ENCODE measurements at regions not wholly inside any gene's neighbourhood (a gene's known extent, or its start where the extent isn't known, plus 50 kb on each side); places are given as distances from the start of the nearest gene placed in this dataset.
"Not testable (repeated sequence)": the region's sequence is repeated elsewhere in the genome, so short reads cannot be mapped to it uniquely, and the experiment has no call there.

DNA sequence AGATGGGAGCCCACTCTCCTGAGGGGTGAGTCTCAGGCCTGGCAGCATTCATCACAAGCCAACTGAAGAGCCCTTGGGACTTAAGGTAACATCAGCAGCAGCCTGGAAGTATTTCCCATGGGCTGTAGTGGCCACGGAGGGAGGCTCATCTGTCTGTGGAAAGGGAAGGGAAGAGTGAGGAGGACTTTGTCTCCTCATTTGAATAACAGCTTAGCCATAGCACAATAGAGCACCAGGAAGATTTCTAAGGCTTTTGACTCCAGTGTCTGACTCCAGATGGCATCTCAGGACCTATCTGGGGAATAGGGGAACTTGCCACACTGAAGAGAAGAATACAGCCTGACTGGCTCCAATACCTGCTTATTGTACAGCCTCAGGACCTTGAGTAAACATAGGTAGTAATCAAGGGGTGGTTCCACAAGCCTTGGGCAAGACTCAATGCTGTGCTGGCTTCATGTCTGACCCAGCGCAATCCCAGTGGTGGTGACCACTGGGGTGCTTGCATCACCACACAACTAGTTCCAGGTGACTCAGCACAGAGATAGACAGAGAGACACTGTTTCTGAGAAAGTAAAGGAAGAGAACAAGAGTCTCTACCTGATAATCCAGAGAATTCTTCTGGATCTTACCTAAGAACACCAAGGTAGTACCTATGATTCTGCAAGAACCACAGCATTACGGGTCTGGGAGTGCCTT is 510.5 kb upstream of the CCDC179 start:
- DNase-seq = no peak

DNA sequence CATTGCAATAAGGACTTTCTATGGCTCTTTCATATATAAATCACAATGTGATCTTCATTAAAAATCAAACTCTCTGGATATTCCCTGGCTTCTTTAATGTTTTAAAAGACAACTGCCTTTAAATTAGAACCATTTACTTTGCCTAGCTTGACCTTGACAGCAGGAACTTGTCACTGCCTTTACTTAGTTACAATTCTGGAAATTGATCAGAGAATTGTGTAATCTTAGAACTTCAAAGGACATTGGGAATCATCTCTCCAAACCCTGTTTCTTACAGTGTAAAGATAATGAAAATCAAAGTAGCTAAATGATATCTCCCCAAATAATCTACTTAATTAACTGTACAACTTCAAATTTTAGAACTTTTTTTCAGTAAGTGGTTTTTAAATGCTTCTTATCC is 517.6 kb upstream of the CCDC179 start:
- DNase-seq = no peak

DNA sequence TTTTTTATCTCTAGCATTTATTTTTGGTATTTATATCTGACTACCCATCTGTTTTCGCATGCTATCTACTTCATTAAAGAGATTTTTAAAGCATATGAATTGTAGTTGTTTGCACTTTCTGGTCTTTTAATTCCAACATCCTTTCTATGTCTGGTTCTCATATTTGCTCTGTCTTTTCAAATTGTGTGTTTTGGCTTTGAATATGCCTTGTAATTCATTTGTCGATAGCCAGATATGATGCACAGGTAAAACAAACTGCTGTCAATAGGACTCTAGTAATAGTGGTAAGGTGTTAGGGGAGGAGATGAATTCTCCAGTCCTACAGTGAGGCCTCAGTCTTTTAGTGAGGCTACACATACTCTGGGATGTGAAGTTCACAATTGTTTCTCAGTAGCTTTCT is 530.8 kb upstream of the CCDC179 start:
- DNase-seq = no peak

DNA sequence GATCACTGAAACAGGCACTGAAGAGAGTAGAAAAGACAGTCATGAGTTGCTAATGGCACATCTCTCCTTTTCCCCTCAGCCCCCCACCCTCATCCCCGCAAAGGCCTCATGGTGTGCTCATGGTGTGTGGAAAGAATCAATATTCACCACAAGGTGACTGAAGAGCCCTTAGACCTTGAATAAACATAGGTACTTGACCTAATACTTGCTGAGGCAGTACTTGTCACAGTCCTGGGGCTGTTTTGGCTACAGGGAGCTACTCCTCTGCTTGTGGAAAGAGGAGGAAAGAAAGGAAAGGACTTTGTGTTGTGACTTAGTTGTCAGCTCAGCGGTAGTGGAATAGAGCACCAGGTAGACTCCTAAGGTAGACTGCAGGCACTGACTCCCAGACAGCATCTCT is 537.8 kb upstream of the CCDC179 start:
- DNase-seq = no peak

DNA sequence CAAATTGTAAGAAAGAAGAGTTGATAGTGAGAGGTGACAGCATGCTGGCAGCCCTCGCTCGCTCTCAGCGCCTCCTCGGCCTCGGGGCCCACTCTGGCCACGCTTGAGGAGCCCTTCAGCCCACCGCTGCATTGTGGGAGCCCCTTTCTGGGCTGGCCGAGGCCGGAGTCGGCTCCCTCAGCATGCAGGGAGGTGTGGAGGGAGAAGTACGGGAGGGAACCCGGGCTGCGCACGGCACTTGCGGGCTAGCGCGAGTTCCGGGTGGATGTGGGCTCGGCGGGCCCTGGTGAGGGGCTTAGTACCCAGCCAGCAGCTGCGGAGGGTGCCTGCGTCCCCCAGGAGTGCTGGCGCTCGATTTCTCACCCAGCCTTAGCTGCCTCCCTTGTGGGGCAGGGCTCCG is 539.7 kb upstream of the CCDC179 start:
- DNase-seq = no peak

DNA sequence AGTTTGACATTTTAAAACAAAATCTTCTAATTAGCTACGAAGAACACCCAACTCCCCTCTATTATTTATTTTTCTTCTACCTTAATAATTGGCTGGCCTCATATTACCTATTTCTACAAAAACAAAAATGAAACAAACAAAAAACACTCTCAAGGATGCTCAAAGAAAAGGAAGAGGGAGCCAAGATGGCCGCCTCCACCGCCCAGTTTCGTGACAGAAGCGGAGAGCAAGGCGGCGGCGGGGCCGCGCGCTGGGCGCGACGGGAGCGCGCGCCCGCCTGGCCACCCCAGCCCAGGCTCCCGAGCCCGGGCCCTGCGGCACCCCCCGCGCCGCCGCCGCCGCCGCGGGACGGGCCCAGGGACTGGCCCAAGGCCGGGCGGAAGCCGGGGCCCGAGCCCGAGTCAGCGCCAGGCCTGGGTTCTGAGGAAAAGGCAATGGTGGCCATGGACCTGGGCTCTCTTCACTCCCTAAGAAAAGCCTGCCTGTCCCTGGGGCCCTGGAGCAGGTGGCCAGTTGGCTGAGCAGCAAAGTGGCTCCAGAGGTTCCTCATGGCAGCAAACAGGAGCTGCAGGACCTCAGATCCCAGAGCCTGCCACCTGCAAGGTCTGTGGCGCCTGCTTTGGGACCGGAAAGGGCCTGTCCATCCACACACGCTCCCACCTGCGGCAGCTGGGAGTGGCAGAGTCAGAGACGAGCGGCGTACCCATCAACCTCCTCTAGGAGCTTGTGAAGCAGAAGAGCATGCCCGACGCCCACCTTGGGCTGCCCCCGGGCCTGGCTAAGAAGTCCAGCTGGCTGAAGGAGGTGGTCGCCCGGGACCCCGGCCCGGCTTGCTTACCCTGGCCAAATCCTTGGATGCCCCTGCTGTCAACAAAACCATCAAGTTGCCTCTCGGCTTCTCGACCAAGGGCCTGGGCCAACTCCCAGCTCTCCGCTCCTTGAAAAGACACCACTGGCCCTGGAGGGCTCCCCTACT is 543.2 kb upstream of the CCDC179 start:
- no peak for DNase-seq

DNA sequence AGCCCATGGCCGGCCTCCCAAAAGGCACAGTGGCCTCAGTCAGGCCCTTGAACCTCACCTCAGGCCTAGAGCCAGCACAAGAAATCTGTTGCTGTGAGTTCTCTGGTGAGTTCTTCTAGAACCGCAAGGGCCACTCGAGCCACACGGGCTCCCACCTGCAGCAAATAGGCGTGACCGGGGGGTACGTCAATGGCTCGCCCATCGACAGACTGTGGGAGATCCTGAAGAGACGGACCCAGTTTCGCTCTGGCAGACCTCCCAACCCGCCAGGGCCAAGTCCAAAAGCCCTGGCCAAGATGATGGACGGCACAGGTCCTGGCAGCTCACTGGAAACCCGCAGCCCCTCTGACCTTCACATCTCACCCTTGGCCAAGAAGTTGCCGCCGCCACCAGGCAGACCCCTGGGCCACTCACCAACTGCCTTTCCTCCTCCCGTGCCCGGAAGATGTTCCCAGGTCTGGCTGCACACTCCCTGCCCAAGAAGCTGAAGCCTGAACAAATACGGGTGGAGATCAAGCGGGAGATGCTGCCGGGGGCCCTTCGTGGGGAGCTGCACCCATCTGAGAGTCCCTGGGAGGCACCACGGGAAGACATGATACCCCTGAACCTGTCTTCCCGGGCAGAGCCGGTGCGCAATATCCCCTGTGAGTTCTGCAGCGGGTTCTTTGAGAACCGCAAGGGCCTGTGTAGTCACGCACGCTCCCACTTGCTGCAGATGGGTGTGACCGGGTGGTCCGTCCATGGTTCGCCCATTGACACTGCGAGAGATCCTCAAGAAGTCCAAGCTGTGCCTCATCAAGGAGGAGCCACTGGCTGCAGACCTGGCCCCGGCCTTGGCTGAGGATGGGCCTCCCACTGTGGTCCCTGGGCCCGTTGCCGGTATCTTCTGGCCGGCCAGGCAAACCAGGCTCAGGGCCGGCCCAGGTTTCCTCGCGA is 544.2 kb upstream of the CCDC179 start:
- DNase-seq = no peak

DNA sequence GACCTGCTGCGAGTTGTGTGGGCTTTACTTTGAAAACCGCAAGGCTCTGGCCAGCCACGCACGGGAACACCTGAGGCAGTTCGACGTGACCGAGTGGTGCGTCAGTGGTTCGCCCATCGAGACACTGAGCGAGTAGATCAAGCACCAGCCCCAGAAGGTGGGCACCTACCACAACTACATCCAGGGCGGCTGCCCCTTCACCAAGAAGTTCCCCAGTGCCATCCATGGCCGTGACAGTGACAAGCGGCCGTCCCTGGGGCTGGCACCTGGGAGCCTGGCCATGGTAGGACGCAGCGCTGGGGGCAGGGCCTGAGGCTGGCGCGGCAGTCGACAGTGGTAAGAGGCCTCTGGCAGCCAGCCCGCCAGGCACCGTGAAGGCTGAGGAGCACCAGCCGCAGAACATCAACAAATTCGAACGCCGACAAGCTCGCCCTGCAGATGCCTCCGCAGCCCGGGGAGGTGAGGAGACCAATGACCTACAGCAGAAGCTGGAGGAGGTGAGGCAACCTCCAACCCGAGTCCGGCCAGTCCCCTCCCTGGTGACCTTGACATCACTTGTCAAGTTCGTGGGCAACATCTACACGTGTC is 545.2 kb upstream of the CCDC179 start:
- no peak for DNase-seq

DNA sequence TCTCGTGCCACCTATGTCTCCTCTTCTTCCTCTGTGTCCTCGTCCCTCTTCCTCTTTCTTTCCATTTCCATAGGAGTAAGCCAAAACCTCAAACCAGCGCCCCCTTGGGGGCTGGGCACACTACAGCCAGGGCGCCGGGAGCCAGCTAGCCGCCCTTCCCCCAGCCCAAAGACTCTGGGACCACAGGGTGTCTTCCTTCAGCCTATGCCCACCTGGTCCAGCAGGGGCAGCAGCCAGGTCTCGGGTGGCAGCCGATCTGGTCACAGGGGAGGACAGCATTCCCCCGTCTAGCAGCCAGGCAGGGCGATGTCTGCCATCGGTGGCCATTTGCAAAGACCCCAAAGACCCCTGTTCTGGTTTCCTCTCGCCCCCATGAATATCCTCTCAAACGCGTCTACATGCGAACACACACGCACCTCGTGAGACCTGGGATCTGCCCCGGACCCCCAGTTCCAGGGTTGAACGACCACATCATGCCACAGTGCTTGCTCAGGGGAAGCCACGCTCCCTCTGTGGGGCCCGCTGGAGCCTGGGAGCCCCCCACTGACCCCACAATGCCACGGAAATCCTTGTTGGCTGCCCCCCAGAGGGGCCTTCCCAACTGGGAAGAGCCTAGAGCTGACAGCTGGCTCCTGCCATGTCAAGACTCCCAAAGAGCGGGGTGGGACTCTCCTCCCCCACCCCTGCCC is 546.0 kb upstream of the CCDC179 start:
- no peak for DNase-seq

DNA sequence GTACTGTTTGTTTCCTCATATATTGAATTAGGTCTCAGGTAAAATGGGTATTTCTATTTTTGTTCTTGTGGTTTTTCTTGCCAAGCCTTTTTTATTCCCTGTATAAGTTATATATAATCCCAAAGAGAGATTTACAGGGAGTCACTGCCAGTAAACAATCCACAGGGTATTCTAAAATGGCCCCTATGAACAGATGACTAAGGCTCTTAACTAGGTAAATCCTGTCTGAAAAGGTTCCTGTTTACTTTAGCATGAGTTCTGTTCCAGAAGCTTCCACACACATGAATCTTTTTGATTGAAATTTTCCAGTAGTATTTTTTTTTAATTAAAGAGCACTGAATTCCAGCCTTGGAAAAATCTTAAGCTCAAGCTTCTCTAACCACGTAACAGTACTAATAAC is 552.8 kb upstream of the CCDC179 start:
- DNase-seq = no peak

DNA sequence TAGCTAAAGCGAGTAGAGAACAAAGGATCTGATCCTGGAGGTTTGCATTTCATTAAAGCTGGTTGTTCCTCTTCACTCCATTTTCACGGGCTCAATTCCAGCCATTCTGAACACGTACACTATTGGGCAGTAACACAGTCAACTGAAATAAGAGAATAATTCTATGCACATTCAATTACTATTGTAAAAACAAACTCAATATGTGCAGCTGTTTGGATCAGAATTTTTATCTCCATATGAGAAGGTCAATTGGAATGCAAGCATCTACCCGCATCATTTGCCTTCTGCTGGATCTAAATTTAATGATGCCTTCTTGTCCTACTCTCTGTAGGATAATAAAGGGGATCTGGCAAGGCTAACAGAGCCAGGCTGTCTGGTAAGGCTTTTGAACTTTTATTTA is 562.8 kb upstream of the CCDC179 start:
- no peak for DNase-seq

DNA sequence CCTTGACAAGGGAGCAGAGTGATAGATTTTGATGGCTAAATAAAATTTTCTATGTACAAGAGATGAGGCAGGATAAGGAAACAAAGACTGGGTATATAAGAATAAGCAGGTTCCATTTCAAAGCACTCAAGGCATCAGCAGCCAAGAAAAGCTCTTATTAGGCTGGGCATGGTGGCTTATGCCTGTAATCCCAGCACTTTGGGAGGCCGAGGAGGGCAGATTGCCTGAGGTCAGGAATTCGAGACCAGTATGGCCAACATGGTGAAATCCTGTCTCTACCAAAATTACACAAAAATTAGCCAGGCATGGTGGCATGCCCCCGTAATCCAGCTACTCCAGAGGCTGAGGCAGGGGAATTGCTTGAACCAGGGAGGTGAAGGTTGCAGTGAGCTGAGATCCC is 563.4 kb upstream of the CCDC179 start:
- DNase-seq = no peak

DNA sequence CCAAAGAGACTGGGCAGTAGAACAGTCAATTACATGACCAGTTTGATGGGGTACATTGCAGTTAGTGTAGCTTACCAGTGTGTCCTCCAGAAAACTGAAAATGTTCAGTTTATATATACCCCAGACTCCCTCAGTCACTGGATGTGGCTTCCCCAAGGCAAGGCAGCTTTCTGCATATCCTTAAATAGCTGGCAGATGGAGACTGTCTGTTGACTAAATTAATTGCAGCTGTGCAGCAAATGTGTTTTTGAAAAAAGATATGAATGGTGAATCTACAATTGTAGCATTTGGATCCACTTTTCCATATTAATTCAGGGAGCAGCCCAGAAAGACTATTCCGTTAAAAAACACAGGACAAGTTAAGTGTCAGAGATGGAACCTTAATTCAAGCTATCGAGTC is 565.1 kb upstream of the CCDC179 start:
- DNase-seq = peak; percentile 58

DNA sequence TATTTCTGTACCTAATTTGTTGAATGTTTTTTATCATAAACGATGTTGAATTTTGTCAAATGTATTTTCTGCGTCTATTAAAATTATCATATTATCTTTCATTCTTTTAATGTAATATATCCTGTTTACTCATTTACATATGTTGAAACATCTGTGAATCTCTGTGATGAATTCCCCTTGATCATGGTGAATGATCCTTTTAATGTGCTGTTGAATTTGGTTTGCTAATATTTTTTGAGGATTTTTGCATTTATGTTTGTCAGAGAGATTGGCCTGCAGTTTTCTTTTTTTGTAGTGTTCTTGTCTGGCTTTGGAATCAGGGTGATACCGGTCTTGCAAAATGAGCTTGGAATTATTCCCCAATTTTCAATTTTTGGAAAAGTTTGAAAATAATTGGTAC is 569.3 kb upstream of the CCDC179 start:
- DNase-seq = no peak

DNA sequence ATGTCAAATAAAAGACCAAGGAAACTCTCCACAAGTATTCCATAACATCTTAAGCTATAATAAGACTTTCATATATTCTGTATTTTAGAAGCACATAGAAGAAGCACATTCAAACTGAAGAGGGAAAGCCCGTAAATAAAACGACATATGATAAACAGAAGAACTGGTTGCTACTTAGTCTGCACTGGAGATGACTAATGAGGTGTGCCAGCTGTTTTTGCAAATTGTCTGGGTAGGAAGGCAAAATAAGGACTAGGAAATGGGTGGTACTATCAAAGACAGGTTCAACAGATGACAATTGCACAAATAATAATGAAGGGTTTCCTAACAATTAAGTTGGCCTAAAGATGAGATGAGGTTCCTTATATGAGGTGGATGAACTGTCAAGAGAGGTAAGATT is 593.2 kb upstream of the CCDC179 start:
- DNase-seq = no peak

DNA sequence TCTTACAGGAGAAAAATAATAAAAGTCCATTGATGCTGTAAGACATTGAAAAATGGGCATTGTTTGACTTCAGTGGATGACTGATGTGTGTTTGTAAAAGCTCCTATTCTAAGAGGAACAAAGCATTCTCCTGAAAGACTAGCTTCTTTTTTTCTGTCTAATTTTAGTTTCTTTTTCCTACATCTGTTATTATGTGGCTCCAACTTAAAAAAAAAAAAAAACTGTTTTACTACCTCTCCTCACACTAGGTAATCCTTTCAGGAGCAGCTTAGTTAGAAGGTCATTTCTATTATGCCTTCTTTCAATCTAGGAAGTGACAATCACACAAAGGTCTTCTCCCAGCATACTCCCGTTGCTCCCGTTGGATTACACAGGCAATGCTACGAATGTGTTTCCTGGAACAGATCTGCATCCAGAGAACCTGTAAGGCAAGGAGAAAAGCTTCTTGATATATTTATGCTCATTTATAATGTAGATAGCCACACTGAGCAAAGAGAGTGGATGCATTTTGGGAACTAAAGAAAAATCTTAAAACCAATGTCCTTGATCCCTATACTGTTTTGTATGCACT is 595.1 kb upstream of the CCDC179 start:
- no peak for DNase-seq

DNA sequence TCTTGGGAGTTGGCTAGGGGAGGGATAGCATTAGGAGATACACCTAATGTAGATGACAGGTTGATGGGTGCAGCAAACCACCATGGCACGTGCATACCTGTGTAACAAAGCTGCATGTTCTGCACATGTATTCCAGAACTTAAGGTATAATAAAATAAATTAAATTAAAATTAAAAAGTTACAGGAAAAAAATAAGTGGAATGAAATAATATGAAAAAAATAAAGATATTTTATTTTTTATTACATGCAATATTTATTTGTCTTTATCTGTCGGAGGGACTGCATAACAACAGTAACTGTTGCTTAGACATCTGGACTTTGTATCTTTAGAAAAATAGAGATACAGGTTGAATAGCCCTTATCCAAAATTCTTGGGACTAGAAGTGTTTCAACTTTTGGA is 597.4 kb upstream of the CCDC179 start:
- DNase-seq = no peak

DNA sequence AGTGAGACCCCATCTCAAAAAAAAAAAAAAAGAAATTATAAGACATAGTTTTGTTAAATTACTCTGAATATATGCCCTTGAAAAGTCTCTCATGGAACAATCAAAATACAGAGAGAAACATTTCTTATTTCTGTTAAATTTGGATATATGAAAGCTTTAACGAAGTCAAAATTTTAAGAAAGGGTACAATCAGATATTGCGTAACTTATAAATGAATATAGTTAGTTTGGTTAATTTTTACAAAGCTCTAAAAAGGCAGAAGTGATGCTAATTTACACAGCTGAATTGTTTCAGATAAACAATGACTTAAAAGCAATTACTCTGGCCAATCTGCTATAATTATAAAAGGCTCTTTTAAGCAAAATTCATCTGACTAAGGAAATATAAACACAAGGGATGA is 611.6 kb upstream of the CCDC179 start:
- no peak for DNase-seq

DNA sequence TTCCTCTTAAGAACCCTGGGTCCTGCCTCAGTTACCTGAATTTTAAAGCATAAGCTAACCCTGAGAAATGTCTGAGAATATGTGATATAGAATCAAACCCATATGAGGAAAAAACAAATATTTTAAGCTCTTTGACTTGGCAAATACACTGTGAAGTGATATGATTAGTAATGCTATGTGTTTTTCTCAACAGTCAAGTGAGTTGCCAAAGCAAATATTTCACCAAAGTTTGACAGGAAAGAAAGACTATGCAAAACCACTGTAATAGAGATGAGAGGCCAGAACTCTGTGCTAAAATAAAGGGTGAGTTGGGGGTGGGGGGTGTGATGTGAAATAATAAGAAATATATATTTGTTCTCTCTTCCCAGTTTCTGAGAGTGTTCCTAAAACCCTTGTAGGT is 613.5 kb upstream of the CCDC179 start:
- no peak for DNase-seq

DNA sequence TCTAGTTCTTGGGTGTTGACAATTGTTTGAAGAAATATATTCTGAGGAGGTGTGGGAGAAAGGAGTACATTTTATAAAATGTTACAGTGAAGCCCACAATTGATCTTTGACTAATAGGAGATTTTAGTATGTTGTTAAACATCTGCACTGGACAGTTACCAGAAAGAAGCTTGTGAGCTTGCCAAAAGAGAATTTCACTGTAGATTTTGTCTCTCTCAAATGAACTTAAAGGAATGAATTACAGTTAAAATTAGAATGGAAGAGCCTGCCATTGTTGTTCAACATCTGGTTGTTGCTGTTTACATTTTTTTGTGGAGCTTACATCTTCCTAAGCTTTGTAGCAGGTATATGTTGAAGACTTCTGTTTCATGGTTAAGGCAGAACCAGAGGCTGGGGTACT is 620.5 kb upstream of the CCDC179 start:
- DNase-seq = peak; percentile 44

DNA sequence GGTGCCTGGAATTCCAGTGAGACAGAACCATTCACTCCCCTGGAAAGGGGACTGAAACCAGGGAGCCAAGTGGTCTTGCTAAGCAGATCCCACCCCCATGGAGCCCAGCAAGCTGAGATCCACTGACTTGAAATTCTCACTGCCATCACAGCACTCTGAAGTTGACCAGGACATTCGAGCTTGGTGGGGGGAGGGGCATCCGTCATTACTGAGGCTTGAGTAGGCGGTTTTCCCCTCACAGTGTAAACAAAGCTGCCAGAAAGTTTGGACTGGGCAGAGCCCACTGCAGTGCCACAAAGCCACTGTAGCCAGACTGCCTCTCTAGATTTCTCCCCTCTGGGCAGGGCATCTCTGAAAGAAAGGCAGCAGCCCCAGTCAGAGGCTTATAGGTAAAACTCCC is 623.9 kb upstream of the CCDC179 start:
- DNase-seq = not testable (repeated sequence)
